Stomach (tissue), 8 donors: ENCODE measurements at regions not wholly inside any gene's neighbourhood (a gene's known extent, or its start where the extent isn't known, plus 50 kb on each side); places are given as distances from the start of the nearest gene placed in this dataset.

Experiments
- DNase-seq, 2 donors: peaks; one replicate each; pipeline versions ENCODE4 v3.0.0 to v3.0.0-alpha.2; 2013 to 2019
- H3K27ac ChIP-seq, 5 donors: fragments of 200-600 bp in 4 of 5; sonication (generic) in 4 of 5; one replicate each; pipeline ENCODE4 v1.5.1; 2013 to 2019; ENCODE audit warnings: mild to moderate bottlenecking in 1 of 5, moderate library complexity in 1 of 5
- H3K27me3 ChIP-seq, 3 donors: fragments of 200-600 bp; sonication (generic); one replicate each; pipeline ENCODE4 v1.5.1; 2017 to 2019; ENCODE audit warnings: mixed run types in 1 of 3
- H3K36me3 ChIP-seq, 4 donors: fragments of 200-600 bp; sonication (generic); 1 replicate in 3 of 4; 2 replicates in 1 of 4; pipeline ENCODE4 v1.5.1; 2016 to 2019
- H3K4me1 ChIP-seq, 4 donors: fragments of 200-600 bp; sonication (generic); one replicate each; pipeline ENCODE4 v1.5.1; 2016 to 2019
- H3K4me3 ChIP-seq, 4 donors: fragments of 200-600 bp; sonication (generic) in 3 of 4; one replicate each; pipeline ENCODE4 v1.5.1; 2016 to 2019; ENCODE audit warnings: mild to moderate bottlenecking in 1 of 4
- H3K9me3 ChIP-seq, 4 donors: fragments of 200-600 bp; sonication (generic); one replicate each; pipeline ENCODE4 v1.5.1; 2016 to 2019
- CTCF ChIP-seq, 7 experiments: fragments of 450-650 bp in 4 of 7; fragments of 200-600 bp in 3 of 7; sonication (generic) in 3 of 7; IDR thresholded peaks; one replicate each; pipeline ENCODE4 v1.5.1; 2016 to 2019; ENCODE audit warnings: antibody characterized with exemption in 7 of 7, control low read depth in 2 of 7, mild to moderate bottlenecking in 1 of 7
- EP300 ChIP-seq: sonication (generic); formaldehyde crosslinking; IDR thresholded peaks from one replicate; pipeline ENCODE4 v1.6.1; 2017; ENCODE audit warnings: antibody characterized with exemption
- POLR2A ChIP-seq, 4 donors: fragments of 450-650 bp; IDR thresholded peaks; one replicate each; pipeline ENCODE4 v1.6.1; 2016; ENCODE audit warnings: antibody characterized with exemption in 4 of 4, control low read depth in 2 of 4, mild to moderate bottlenecking in 1 of 4, moderate library complexity in 1 of 4
- POLR2AphosphoS5 ChIP-seq, 3 donors: sonication (generic); formaldehyde crosslinking; IDR thresholded peaks; one replicate each; pipeline ENCODE4 v1.6.1; 2016; ENCODE audit warnings: antibody characterized with exemption in 3 of 3
- WGBS, 5 donors: extraction: QIAGEN DNeasy Blood & Tissue Kit in 3 of 5; methylation state at CpG; one replicate each; pipeline versions ENCODE4 v1.1.5 to v1.1.7; 2013 to 2018; 5-methylcytosine and 5-hydroxymethylcytosine counted together
- intact Hi-C: fragments of 100-400 bp; cut with DNase I; formaldehyde crosslinking; loops from one replicate; pipeline ENCODE4 v1.15.1; 2023; ENCODE audit warnings: low total_unique reads
- donor health status: healthy with polysubstance abuse.
- donor health status: Bipolar disorder and iron deficiency.
- donor health status: healthy.

- intact Hi-C loops = no loop called here
- Histone ChIP-seq H3K27ac (no peak overlapping the region), H3K27me3 (no peaks in the 10 kb centered on the region), H3K4me1 (no peaks in the 10 kb centered on the region), H3K9me3 (no peaks in the 10 kb centered on the region), H3K36me3 (no peaks in the 10 kb centered on the region), H3K4me3 (no peak overlapping the region)
- WGBS, 5 donors = 25 to 58% (median 53%) methylated on average over 5 of the region's 5 CpGs
- TF ChIP-seq POLR2A (IDR thresholded peaks at IDR 0.05) (no peak), EP300 (no peak), CTCF (IDR thresholded peaks at IDR 0.05) (no peak), POLR2AphosphoS5 (IDR thresholded peaks at IDR 0.05) (no peak)
- DNase-seq = peak in 1 of 2 donors; percentile 21
These were observed 309.5 kb downstream of the ATXN7L3B start for GRCh38 chr12:74847169-74847568.

GRCh38 chr12:74848006-74848405 lies 310.4 kb downstream of the ATXN7L3B start:
- Histone ChIP-seq H3K9me3 (no peaks in the 10 kb centered on the region), H3K27me3 (no peaks in the 10 kb centered on the region), H3K4me3 (no peak overlapping the region), H3K4me1 (no peaks in the 10 kb centered on the region), H3K36me3 (no peaks in the 10 kb centered on the region), H3K27ac (no peak overlapping the region)
- intact Hi-C loops = no loop called here
- DNase-seq = no peak
- WGBS, 5 donors = 74 to 91% (median 79%) methylated on average over 2 of the region's 2 CpGs
- no peak for TF ChIP-seq CTCF (IDR thresholded peaks at IDR 0.05)
- no peak for TF ChIP-seq POLR2AphosphoS5 (IDR thresholded peaks at IDR 0.05)
- no peak for TF ChIP-seq EP300
- TF ChIP-seq POLR2A (IDR thresholded peaks at IDR 0.05) = no peak

GRCh38 chr12:74849801-74850200 lies 312.2 kb downstream of the ATXN7L3B start:
- WGBS, 5 donors = 42 to 69% (median 51%) methylated on average over 1 of the region's 1 CpG
- H3K27me3 ChIP-seq = no peaks in the 10 kb centered on the region
- no peaks in the 10 kb centered on the region for H3K36me3 ChIP-seq
- intact Hi-C loops = no loop called here
- TF ChIP-seq POLR2A (IDR thresholded peaks at IDR 0.05) (no peak), EP300 (no peak), CTCF (IDR thresholded peaks at IDR 0.05) (no peak), POLR2AphosphoS5 (IDR thresholded peaks at IDR 0.05) (no peak)
- H3K4me1 ChIP-seq = no peaks in the 10 kb centered on the region
- no peak overlapping the region for H3K4me3 ChIP-seq
- H3K27ac ChIP-seq = no peak overlapping the region
- DNase-seq = no peak
- no peaks in the 10 kb centered on the region for H3K9me3 ChIP-seq

GRCh38 chr12:74871817-74872216 lies 334.2 kb downstream of the ATXN7L3B start:
- no peak overlapping the region for H3K4me3 ChIP-seq
- H3K9me3 ChIP-seq = no peaks in the 10 kb centered on the region
- no peaks in the 10 kb centered on the region for H3K4me1 ChIP-seq
- no peaks in the 10 kb centered on the region for H3K27me3 ChIP-seq
- intact Hi-C loops = no loop called here
- no peak for DNase-seq
- H3K36me3 ChIP-seq = no peaks in the 10 kb centered on the region
- no peak overlapping the region for H3K27ac ChIP-seq
- no peak for TF ChIP-seq POLR2AphosphoS5 (IDR thresholded peaks at IDR 0.05)
- no peak for TF ChIP-seq CTCF (IDR thresholded peaks at IDR 0.05)
- no peak for TF ChIP-seq EP300
- TF ChIP-seq POLR2A (IDR thresholded peaks at IDR 0.05) = no peak

- 44 to 99% (median 95%) methylated on average over 2 of the region's 2 CpGs for WGBS, 5 donors
- intact Hi-C loops = no loop called here
- Histone ChIP-seq H3K27ac (no peak overlapping the region), H3K27me3 (no peaks in the 10 kb centered on the region), H3K9me3 (no peaks in the 10 kb centered on the region), H3K4me1 (peaks cover 0 to 17% (median 5%) of the 10 kb centered on the region in 4 donors), H3K4me3 (no peak overlapping the region), H3K36me3 (no peaks in the 10 kb centered on the region)
- no peak for TF ChIP-seq CTCF (IDR thresholded peaks at IDR 0.05)
- no peak for TF ChIP-seq EP300
- TF ChIP-seq POLR2AphosphoS5 (IDR thresholded peaks at IDR 0.05) = no peak
- TF ChIP-seq POLR2A (IDR thresholded peaks at IDR 0.05) = no peak
- DNase-seq = no peak
These were observed 323.9 kb downstream of the KCNC2 start for GRCh38 chr12:74885775-74886174.
